ENCODE measurements at regions not wholly inside any gene's neighbourhood (a gene's known extent, or its start where the extent isn't known, plus 50 kb on each side); places are given as distances from the start of the nearest gene placed in this dataset.

GRCh38 chr3:110133971-110134370 lies 796.6 kb upstream of the DPPA4 start:
- Mint-ChIP-seq H3K4me3 (no peak overlapping the region), H3K36me3 (ENCODE audit: low read depth) (no peaks in the 10 kb centered on the region), H3K4me1 (no peaks in the 10 kb centered on the region), H3K9me3 (ENCODE audit: low read depth) (peaks cover 7% of the 10 kb centered on the region), H3K27ac (no peak overlapping the region), H3K27me3 (peaks cover 2% of the 10 kb centered on the region)
- ATAC-seq = no peak
- CTCF ChIA-PET = no interaction called here
- intact Hi-C loops (cut with DNase I, micrococcal nuclease) = no loop called here
- no peak for DNase-seq
- POLR2A ChIA-PET = no interaction called here

- Mint-ChIP-seq H3K4me3 (no peak overlapping the region), H3K27me3 (peaks cover 2% of the 10 kb centered on the region), H3K4me1 (no peaks in the 10 kb centered on the region), H3K27ac (no peak overlapping the region), H3K9me3 (ENCODE audit: low read depth) (peaks cover 7% of the 10 kb centered on the region), H3K36me3 (ENCODE audit: low read depth) (no peaks in the 10 kb centered on the region)
- CTCF ChIA-PET = no interaction called here
- POLR2A ChIA-PET = no interaction called here
- ATAC-seq (no peak), DNase-seq (no peak)
- intact Hi-C loops (cut with DNase I, micrococcal nuclease) = no loop called here
These were observed 801.7 kb upstream of the DPPA4 start for GRCh38 chr3:110139048-110139447.

- H3K36me3 Mint-ChIP-seq (ENCODE audit: low read depth) = no peaks in the 10 kb centered on the region
- no peak overlapping the region for H3K27ac Mint-ChIP-seq
- no peak for DNase-seq
These were observed 802.5 kb upstream of the DPPA4 start for GRCh38 chr3:110139821-110140220.

GRCh38 chr3:110149763-110150162 lies 812.4 kb upstream of the DPPA4 start:
- intact Hi-C loops (cut with DNase I, micrococcal nuclease) = no loop called here
- no peaks in the 10 kb centered on the region for H3K36me3 Mint-ChIP-seq (ENCODE audit: low read depth)
- CTCF ChIA-PET = no interaction called here
- DNase-seq = no peak
- H3K27me3 Mint-ChIP-seq = no peaks in the 10 kb centered on the region
- H3K4me1 Mint-ChIP-seq = no peaks in the 10 kb centered on the region
- H3K4me3 Mint-ChIP-seq = no peak overlapping the region
- H3K27ac Mint-ChIP-seq = no peak overlapping the region
- POLR2A ChIA-PET = no interaction called here
- H3K9me3 Mint-ChIP-seq (ENCODE audit: low read depth) = no peaks in the 10 kb centered on the region
- no peak for ATAC-seq

More at GRCh38 chr3:110139821-110140220, 802.5 kb upstream of the DPPA4 start:
- CTCF ChIA-PET = no interaction called here
- Mint-ChIP-seq H3K4me3 (no peak overlapping the region), H3K9me3 (ENCODE audit: low read depth) (peaks cover 7% of the 10 kb centered on the region), H3K4me1 (no peaks in the 10 kb centered on the region), H3K27me3 (no peaks in the 10 kb centered on the region)
- intact Hi-C loops (cut with DNase I, micrococcal nuclease) = no loop called here
- no peak for ATAC-seq
- POLR2A ChIA-PET = no interaction called here

- ChIA-PET POLR2A (no interaction called here), CTCF (no interaction called here)
- Mint-ChIP-seq H3K36me3 (ENCODE audit: low read depth) (no peaks in the 10 kb centered on the region), H3K27me3 (peaks cover 2% of the 10 kb centered on the region), H3K27ac (no peak overlapping the region), H3K9me3 (ENCODE audit: low read depth) (no peaks in the 10 kb centered on the region), H3K4me1 (no peaks in the 10 kb centered on the region), H3K4me3 (no peak overlapping the region)
- no peak for ATAC-seq
- DNase-seq = no peak
- intact Hi-C loops (cut with DNase I, micrococcal nuclease) = no loop called here
These were observed 819.9 kb upstream of the DPPA4 start for GRCh38 chr3:110157221-110157620.

GRCh38 chr3:110164632-110165369 lies 827.5 kb upstream of the DPPA4 start:
- no peak overlapping the region for H3K4me3 Mint-ChIP-seq
- H3K4me1 Mint-ChIP-seq = no peaks in the 10 kb centered on the region
- CTCF ChIA-PET = no interaction called here
- H3K36me3 Mint-ChIP-seq (ENCODE audit: low read depth) = no peaks in the 10 kb centered on the region
- POLR2A ChIA-PET = interaction anchor here (0.7 kb wide), 1 partner anchor 379 kb away, joined by 3 read pairs; no protein-coding TSS in a partner anchor
- no peak for DNase-seq
- no peaks in the 10 kb centered on the region for H3K27me3 Mint-ChIP-seq
- no peak overlapping the region for H3K27ac Mint-ChIP-seq
- H3K9me3 Mint-ChIP-seq (ENCODE audit: low read depth) = no peaks in the 10 kb centered on the region
- intact Hi-C loops (cut with DNase I, micrococcal nuclease) = no loop called here
- ATAC-seq = no peak

- no peaks in the 10 kb centered on the region for H3K4me1 Mint-ChIP-seq
- no peaks in the 10 kb centered on the region for H3K36me3 Mint-ChIP-seq (ENCODE audit: low read depth)
- ChIA-PET CTCF (no interaction called here), POLR2A (interaction anchor here (0.7 kb wide), 1 partner anchor 379 kb away, joined by 3 read pairs; no protein-coding TSS in a partner anchor)
- no peak overlapping the region for H3K27ac Mint-ChIP-seq
- H3K4me3 Mint-ChIP-seq = no peak overlapping the region
- H3K27me3 Mint-ChIP-seq = no peaks in the 10 kb centered on the region
- no peak for ATAC-seq
- no peaks in the 10 kb centered on the region for H3K9me3 Mint-ChIP-seq (ENCODE audit: low read depth)
- intact Hi-C loops (cut with DNase I, micrococcal nuclease) = no loop called here
- DNase-seq = no peak
These were observed 828.0 kb upstream of the DPPA4 start for GRCh38 chr3:110165370-110165743.

- DNase-seq (no peak), ATAC-seq (no peak)
- CTCF ChIA-PET = no interaction called here
- POLR2A ChIA-PET = no interaction called here
- H3K27me3 Mint-ChIP-seq = no peaks in the 10 kb centered on the region
- intact Hi-C loops (cut with DNase I, micrococcal nuclease) = no loop called here
- no peak overlapping the region for H3K4me3 Mint-ChIP-seq
- H3K4me1 Mint-ChIP-seq = no peaks in the 10 kb centered on the region
- H3K9me3 Mint-ChIP-seq (ENCODE audit: low read depth) = no peaks in the 10 kb centered on the region
- no peak overlapping the region for H3K27ac Mint-ChIP-seq
- no peaks in the 10 kb centered on the region for H3K36me3 Mint-ChIP-seq (ENCODE audit: low read depth)
These were observed 828.4 kb upstream of the DPPA4 start for GRCh38 chr3:110165753-110166152.

GRCh38 chr3:110166791-110167190 lies 829.4 kb upstream of the DPPA4 start:
- intact Hi-C loops (cut with DNase I, micrococcal nuclease) = no loop called here
- ATAC-seq (no peak), DNase-seq (no peak)
- Mint-ChIP-seq H3K4me3 (no peak overlapping the region), H3K9me3 (ENCODE audit: low read depth) (no peaks in the 10 kb centered on the region), H3K27ac (no peak overlapping the region), H3K36me3 (ENCODE audit: low read depth) (no peaks in the 10 kb centered on the region), H3K4me1 (no peaks in the 10 kb centered on the region), H3K27me3 (no peaks in the 10 kb centered on the region)
- POLR2A ChIA-PET = no interaction called here
- CTCF ChIA-PET = no interaction called here

- ChIA-PET CTCF (no interaction called here), POLR2A (no interaction called here)
- DNase-seq (no peak), ATAC-seq (no peak)
- Mint-ChIP-seq H3K4me3 (no peak overlapping the region), H3K36me3 (ENCODE audit: low read depth) (no peaks in the 10 kb centered on the region), H3K27ac (no peak overlapping the region), H3K4me1 (no peaks in the 10 kb centered on the region), H3K9me3 (ENCODE audit: low read depth) (no peaks in the 10 kb centered on the region), H3K27me3 (no peaks in the 10 kb centered on the region)
- intact Hi-C loops (cut with DNase I, micrococcal nuclease) = no loop called here
These were observed 837.6 kb upstream of the DPPA4 start for GRCh38 chr3:110174908-110175307.

- intact Hi-C loops (cut with DNase I, micrococcal nuclease) = no loop called here
- ATAC-seq (no peak), DNase-seq (no peak)
- no peaks in the 10 kb centered on the region for H3K36me3 Mint-ChIP-seq (ENCODE audit: low read depth)
- H3K27me3 Mint-ChIP-seq = no peaks in the 10 kb centered on the region
- POLR2A ChIA-PET = no interaction called here
- H3K4me1 Mint-ChIP-seq = no peaks in the 10 kb centered on the region
- no peak overlapping the region for H3K4me3 Mint-ChIP-seq
- no peaks in the 10 kb centered on the region for H3K9me3 Mint-ChIP-seq (ENCODE audit: low read depth)
- H3K27ac Mint-ChIP-seq = no peak overlapping the region
- CTCF ChIA-PET = no interaction called here
These were observed 841.6 kb upstream of the DPPA4 start for GRCh38 chr3:110178965-110179364.

GRCh38 chr3:110180733-110181132 lies 843.4 kb upstream of the DPPA4 start:
- ChIA-PET CTCF (interaction anchor here (0.6 kb wide), 1 partner anchor 1582 kb away, joined by 3 read pairs; no protein-coding TSS in a partner anchor), POLR2A (no interaction called here)
- H3K27ac Mint-ChIP-seq = no peak overlapping the region
- no peak for ATAC-seq
- intact Hi-C loops (cut with DNase I, micrococcal nuclease) = no loop called here
- no peak for DNase-seq
- no peaks in the 10 kb centered on the region for H3K4me1 Mint-ChIP-seq
- no peaks in the 10 kb centered on the region for H3K9me3 Mint-ChIP-seq (ENCODE audit: low read depth)
- H3K27me3 Mint-ChIP-seq = no peaks in the 10 kb centered on the region
- H3K36me3 Mint-ChIP-seq (ENCODE audit: low read depth) = no peaks in the 10 kb centered on the region
- H3K4me3 Mint-ChIP-seq = no peak overlapping the region

GRCh38 chr3:110181226-110181625 lies 843.9 kb upstream of the DPPA4 start:
- H3K4me1 Mint-ChIP-seq = no peaks in the 10 kb centered on the region

More at GRCh38 chr3:110181226-110181625, 843.9 kb upstream of the DPPA4 start:
- Mint-ChIP-seq H3K27ac (no peak overlapping the region), H3K36me3 (ENCODE audit: low read depth) (no peaks in the 10 kb centered on the region), H3K9me3 (ENCODE audit: low read depth) (no peaks in the 10 kb centered on the region), H3K4me3 (no peak overlapping the region), H3K27me3 (no peaks in the 10 kb centered on the region)
- DNase-seq = no peak
- ATAC-seq = no peak
- POLR2A ChIA-PET = no interaction called here
- CTCF ChIA-PET = interaction anchor here (0.6 kb wide), 1 partner anchor 1582 kb away, joined by 3 read pairs; no protein-coding TSS in a partner anchor
- intact Hi-C loops (cut with DNase I, micrococcal nuclease) = no loop called here
